ENCODE measurements at regions not wholly inside any gene's neighbourhood (a gene's known extent, or its start where the extent isn't known, plus 50 kb on each side); places are given as distances from the start of the nearest gene placed in this dataset.

DNA sequence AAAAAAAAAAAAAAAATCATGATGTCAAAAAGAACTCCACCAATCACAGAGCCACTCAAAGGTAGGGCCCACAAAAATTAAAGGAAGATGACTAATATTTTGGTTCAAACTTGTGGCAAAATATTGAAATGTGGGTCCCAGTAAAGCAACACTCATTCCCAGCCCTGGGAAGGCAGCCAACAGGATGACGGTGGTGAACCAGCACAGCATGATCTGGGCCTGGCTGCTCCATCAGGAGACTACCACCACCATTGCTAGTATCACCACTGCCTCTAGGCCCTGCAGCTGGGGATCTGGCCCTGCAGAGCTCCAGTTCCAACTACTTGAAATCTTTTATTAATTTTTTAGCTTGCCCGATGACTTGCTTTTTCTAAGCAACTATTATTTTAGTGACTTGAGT is 206.8 kb upstream of the ITGA1 start:
- TF ChIP-seq GATA2 (IDR thresholded peaks at IDR 0.05; ENCODE audit: low read depth, low read length) (no peak), GATA3 (IDR thresholded peaks at IDR 0.05; ENCODE audit: low read depth, low read length) (no peak)

- TF ChIP-seq GATA3 (IDR thresholded peaks at IDR 0.05; ENCODE audit: low read depth, low read length) (no peak), GATA2 (IDR thresholded peaks at IDR 0.05; ENCODE audit: low read depth, low read length) (no peak)
Measured at GRCh38 chr5:52582313-52582712, 205.4 kb upstream of the ITGA1 start.

GRCh38 chr5:52587131-52587530 is 200.6 kb upstream of the ITGA1 start:
- no peak for TF ChIP-seq GATA2 (IDR thresholded peaks at IDR 0.05; ENCODE audit: low read depth, low read length)
- no peak for TF ChIP-seq GATA3 (IDR thresholded peaks at IDR 0.05; ENCODE audit: low read depth, low read length)

DNA sequence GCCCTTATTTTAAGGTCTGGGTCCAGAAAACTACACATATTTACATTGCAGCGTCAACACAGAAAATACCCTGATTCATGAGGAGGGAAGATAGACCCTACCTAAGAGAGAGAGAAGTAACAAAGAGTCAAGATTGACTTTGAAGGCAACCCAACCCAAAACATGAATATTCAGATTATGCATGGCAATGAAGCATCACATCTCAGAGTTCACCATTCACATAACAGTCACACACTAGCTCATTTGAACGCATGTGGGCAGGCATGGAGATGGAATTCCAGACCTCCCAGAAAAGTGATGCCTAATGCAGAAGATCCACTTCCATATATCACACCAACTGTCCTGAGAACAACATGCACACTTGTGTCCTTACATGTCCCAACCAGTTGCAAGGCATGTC is 190.1 kb upstream of the ITGA1 start:
- TF ChIP-seq GATA2 (IDR thresholded peaks at IDR 0.05; ENCODE audit: low read depth, low read length) (no peak), GATA3 (IDR thresholded peaks at IDR 0.05; ENCODE audit: low read depth, low read length) (no peak)

GRCh38 chr5:52598968-52599367 is 188.7 kb upstream of the ITGA1 start:
- no peak for TF ChIP-seq GATA2 (IDR thresholded peaks at IDR 0.05; ENCODE audit: low read depth, low read length)

DNA sequence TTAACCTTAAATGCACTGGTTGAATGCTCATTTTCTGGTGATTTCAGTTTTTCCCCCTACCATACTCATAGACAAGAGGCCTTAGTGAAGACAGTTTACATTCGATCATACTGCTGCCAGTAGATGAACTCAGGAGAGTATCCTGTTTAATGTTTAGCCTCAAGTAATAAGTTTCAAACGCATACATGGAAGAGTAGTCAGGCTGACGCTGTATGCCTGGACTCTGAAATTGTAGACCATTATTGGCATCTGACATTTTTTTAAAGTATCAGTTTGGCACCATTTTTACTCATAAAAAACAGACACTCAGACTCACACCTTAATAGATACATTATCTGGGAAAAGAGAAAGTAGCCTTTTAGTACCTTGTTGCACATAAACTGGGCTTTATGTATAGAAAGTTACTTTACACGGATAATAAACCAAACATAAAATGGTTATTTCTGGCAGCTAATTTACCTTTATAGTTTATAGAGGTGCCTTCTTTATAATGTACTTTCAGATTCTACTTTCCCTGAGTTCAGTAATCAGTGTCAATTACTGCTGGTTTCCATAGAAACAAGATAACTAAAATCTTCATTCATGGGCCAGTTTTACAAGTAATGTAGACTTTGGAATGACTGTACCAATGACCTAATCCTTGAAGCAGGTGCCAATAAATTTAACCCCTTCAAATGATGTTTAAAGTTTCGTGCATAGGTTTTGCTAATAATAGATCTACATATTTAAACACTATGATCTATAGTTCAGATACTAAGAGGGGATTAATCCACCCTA is 183.8 kb upstream of the ITGA1 start:
- no peak for TF ChIP-seq GATA3 (IDR thresholded peaks at IDR 0.05; ENCODE audit: low read depth, low read length)
- TF ChIP-seq GATA2 (IDR thresholded peaks at IDR 0.05; ENCODE audit: low read depth, low read length): no peak

DNA sequence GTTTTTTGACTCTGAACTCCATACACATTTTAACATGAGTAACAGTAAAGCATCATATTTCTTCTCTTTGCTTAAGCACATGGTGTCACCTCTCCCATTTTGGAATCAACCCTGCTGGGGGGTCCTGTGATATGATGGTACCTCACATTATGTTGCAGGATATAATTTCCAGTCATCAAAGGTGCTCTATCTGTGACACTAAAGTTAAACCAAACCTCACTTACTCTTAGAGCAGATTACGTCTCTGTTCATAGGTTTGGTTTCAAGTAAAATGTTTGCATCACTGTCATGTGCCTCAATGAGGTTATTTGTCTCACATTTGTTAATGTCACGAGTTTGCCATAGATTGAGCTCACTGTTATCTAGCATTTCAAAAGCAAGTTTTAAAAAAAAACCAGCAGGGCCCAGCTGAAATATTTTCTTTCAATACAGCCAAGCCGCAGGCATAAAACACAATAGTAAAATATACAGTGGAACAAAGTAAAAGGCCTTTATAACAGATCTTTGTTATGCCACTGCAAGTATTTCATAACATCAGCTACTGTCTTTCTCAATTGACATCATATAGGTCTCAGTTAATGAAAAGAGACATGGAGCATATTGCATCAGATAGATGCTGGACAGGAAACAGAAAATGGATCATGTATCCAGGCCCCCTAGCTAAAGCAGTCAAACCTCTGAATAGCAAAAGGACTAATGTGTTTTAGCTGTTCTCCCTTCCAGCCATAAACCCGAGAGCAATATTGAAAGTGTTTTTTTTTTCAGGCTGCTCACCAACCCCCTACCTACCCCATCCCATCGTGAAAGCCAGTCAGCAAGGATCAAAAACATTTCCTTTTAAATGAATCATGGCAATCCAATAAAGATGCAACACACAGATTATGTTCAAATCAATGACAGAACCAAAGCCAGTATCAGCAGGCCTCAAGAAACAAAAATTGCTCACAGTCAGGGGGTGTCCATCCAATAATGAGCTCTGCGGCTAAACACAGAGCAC is 182.1 kb upstream of the ITGA1 start:
- peak; percentile 68 for TF ChIP-seq GATA2 (IDR thresholded peaks at IDR 0.05; ENCODE audit: low read depth, low read length)
- TF ChIP-seq GATA3 (IDR thresholded peaks at IDR 0.05; ENCODE audit: low read depth, low read length): 0 out of 2 replicates have a peak, but pooled peaks have one; percentile 18

GRCh38 chr5:52607227-52607824 is 180.4 kb upstream of the ITGA1 start:
- TF ChIP-seq GATA3 (IDR thresholded peaks at IDR 0.05; ENCODE audit: low read depth, low read length) (peak; percentile 91), GATA2 (IDR thresholded peaks at IDR 0.05; ENCODE audit: low read depth, low read length) (peak; percentile 53)

DNA sequence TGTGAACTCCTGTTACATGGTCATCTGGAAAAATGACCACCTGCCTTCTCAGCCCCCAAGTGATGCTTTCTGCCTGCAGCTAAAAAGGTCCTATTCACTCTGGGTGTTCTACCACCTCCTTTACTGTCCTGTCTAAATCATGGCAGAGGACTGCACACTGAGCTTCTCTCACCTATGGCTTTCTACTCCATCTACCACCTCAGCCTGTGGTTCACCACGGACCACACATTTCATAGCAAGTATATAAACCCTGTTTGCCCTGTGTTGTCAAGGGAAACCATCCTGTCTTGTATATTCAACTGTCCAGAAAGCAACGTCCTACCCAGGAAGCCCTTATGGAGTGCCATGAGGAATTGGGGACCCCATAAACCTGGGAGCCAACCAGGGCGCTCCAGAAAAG is 167.4 kb upstream of the ITGA1 start:
- TF ChIP-seq GATA3 (IDR thresholded peaks at IDR 0.05; ENCODE audit: low read depth, low read length): no peak
- no peak for TF ChIP-seq GATA2 (IDR thresholded peaks at IDR 0.05; ENCODE audit: low read depth, low read length)

DNA sequence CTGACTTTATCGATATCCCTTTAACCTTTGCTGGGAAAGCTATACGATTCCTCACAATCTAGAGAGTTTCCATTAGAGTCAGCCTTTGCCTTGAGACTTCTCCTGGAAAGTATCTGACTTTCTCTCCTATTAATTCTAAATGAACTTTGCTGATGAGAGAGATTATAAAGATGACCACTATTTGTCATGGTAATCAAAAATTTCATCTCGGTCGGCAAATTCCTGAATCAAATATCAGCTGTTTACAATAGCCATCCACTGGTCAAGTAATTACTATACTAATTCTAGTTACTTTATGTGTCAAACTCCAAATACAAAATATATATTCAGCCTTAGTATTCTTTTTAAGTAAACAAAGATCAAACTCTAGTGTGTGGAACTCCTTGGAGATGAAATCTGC is 164.4 kb upstream of the ITGA1 start:
- no peak for TF ChIP-seq GATA3 (IDR thresholded peaks at IDR 0.05; ENCODE audit: low read depth, low read length)
- no peak for TF ChIP-seq GATA2 (IDR thresholded peaks at IDR 0.05; ENCODE audit: low read depth, low read length)

DNA sequence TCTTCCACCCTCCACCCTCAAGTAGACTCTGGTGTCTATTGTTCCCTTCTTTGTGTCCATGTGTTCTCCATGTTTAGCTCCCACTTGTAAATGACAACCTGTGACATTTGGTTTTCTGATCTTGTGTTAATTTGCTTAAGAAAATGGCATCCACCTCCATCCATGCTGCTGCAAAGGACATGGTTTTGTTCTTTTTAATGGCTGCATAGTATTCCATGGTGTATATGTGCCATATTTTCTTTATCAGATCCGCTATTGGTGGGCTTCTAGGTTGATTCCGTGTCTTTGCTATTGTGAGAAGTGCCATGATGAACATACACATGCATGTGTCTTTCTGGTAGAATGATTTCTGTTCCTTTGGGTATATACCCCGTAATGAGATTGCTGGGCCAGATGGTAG is 163.4 kb upstream of the ITGA1 start:
- TF ChIP-seq GATA3 (IDR thresholded peaks at IDR 0.05; ENCODE audit: low read depth, low read length): no peak

- TF ChIP-seq GATA3 (IDR thresholded peaks at IDR 0.05; ENCODE audit: low read depth, low read length) (no peak), GATA2 (IDR thresholded peaks at IDR 0.05; ENCODE audit: low read depth, low read length) (no peak)
Measured at GRCh38 chr5:52626312-52626711, 161.4 kb upstream of the ITGA1 start.

GRCh38 chr5:52627740-52628139 is 160.0 kb upstream of the ITGA1 start:
- no peak for TF ChIP-seq GATA2 (IDR thresholded peaks at IDR 0.05; ENCODE audit: low read depth, low read length)
- no peak for TF ChIP-seq GATA3 (IDR thresholded peaks at IDR 0.05; ENCODE audit: low read depth, low read length)

DNA sequence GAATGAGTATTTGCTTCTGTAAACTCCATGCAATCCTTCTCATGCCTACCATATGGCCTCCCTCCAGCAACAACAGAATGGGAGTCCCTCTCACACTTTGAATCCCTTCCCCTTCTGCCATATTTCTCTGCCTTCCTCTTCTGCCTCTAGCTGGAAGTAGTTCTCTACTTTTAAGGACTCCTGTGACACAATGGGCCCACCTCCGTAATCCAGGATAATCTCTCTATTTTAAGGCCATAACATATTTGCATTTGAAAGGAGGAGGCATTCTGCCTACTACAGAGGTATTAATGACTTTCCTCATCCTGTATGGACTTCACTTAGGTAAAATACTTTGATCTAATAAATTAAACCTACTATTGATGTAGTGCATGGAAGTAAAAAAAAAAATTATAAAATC is 155.4 kb upstream of the ITGA1 start:
- TF ChIP-seq GATA2 (IDR thresholded peaks at IDR 0.05; ENCODE audit: low read depth, low read length): no peak
- TF ChIP-seq GATA3 (IDR thresholded peaks at IDR 0.05; ENCODE audit: low read depth, low read length): no peak

Data from SH-SY5Y (cell line).